HK-2 (cell line): ENCODE measurements at regions not wholly inside any gene's neighbourhood (a gene's known extent, or its start where the extent isn't known, plus 50 kb on each side); places are given as distances from the start of the nearest gene placed in this dataset.
"Not testable (repeated sequence)": the region's sequence is repeated elsewhere in the genome, so short reads cannot be mapped to it uniquely, and the experiment has no call there.

ENCODE experiments used
- DNase-seq: peaks from one replicate; pipeline ENCODE4 v3.0.0-alpha.2; 2018; ENCODE audit not compliant: unreplicated experiment

GRCh38 chr15:91414124-91414523, 314.1 kb downstream of the SV2B start:
- no peak for DNase-seq

GRCh38 chr15:91415258-91415657, 315.2 kb downstream of the SV2B start:
- DNase-seq: not testable (repeated sequence)

GRCh38 chr15:91420689-91421088, 320.6 kb downstream of the SV2B start:
- DNase-seq: no peak

GRCh38 chr15:91422797-91423196, 322.7 kb downstream of the SV2B start:
- no peak for DNase-seq

GRCh38 chr15:91424001-91424400, 323.9 kb downstream of the SV2B start:
- DNase-seq: no peak

- DNase-seq: no peak
Observed at GRCh38 chr15:91426412-91426811, 326.4 kb downstream of the SV2B start.

- no peak for DNase-seq
Observed at GRCh38 chr15:91429973-91430372, 329.9 kb downstream of the SV2B start.

- DNase-seq: no peak
Observed at GRCh38 chr15:91431041-91431715, 331.1 kb downstream of the SV2B start.

GRCh38 chr15:91435113-91435512, 335.1 kb downstream of the SV2B start:
- no peak for DNase-seq

- no peak for DNase-seq
Observed at GRCh38 chr15:91444656-91445055, 344.6 kb downstream of the SV2B start.

GRCh38 chr15:91445695-91446228, 345.7 kb downstream of the SV2B start:
- DNase-seq: no peak

GRCh38 chr15:91447991-91448644, 348.1 kb downstream of the SV2B start:
- no peak for DNase-seq

GRCh38 chr15:91453376-91453775, 353.3 kb downstream of the SV2B start:
- DNase-seq: not testable (repeated sequence)

- DNase-seq: peak; percentile 0
Observed at GRCh38 chr15:91456251-91456718, 356.2 kb downstream of the SV2B start.

- no peak for DNase-seq
Observed at GRCh38 chr15:91456921-91457320, 356.9 kb downstream of the SV2B start.

- DNase-seq: no peak
Observed at GRCh38 chr15:91461377-91461776, 361.3 kb downstream of the SV2B start.

GRCh38 chr15:91465086-91465485, 365.0 kb downstream of the SV2B start:
- no peak for DNase-seq

GRCh38 chr15:91465696-91466095, 365.6 kb downstream of the SV2B start:
- no peak for DNase-seq

- DNase-seq: no peak
Observed at GRCh38 chr15:91468871-91469580, 369.0 kb downstream of the SV2B start.

GRCh38 chr15:91469632-91470567, 369.8 kb downstream of the SV2B start:
- no peak for DNase-seq

- DNase-seq: no peak
Observed at GRCh38 chr15:91471468-91471867, 371.4 kb downstream of the SV2B start.
